NCI-H526 treated with DMSO at 0.1 percent for 48 hours (cell line): ENCODE measurements at regions not wholly inside any gene's neighbourhood (a gene's known extent, or its start where the extent isn't known, plus 50 kb on each side); places are given as distances from the start of the nearest gene placed in this dataset.
A peak's percentile ranks its signal among the peaks of the same experiment; 100 is the strongest.
"Not testable (repeated sequence)": the region's sequence is repeated elsewhere in the genome, so short reads cannot be mapped to it uniquely, and the experiment has no call there.

ENCODE experiments used
- DNase-seq: peaks from one replicate; lab custom pipeline; 2025; lab: John Stamatoyannopoulos, UW

DNA sequence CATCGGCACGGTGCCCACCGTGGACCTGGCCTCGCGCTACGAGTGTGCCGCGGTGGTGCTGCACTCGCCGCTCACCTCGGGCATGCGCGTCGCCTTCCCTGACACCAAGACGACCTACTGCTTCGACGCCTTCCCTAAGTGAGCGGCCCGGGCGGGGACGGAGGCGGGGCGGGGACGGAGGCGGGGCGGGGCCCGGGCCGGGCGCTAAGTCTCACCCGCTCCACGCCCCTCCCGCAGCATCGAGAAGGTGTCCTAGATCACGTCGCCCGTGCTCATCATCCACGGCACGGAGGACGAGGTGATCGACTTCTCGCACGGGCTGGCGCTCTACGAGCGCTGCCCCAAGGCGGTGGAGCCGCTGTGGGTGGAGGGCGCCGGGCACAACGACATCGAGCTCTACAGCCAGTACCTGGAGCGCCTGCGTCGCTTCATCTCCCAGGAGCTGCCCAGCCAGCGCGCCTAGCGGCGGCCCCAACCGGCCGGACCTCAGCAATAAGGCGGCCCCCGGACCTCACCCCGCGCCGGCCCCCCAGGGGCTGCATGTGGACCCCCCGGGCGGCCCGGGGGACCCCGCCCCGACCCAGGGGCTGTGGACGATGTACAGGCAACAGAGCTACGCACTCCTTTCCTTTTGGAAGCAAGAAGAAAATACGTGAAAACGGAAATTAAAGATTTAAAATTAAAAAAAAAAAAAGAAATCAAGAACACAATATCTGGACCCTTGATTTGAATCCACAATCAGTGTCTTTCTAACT, 198.8 kb downstream of the USP22 start:
- DNase-seq = peak; percentile 14

DNA sequence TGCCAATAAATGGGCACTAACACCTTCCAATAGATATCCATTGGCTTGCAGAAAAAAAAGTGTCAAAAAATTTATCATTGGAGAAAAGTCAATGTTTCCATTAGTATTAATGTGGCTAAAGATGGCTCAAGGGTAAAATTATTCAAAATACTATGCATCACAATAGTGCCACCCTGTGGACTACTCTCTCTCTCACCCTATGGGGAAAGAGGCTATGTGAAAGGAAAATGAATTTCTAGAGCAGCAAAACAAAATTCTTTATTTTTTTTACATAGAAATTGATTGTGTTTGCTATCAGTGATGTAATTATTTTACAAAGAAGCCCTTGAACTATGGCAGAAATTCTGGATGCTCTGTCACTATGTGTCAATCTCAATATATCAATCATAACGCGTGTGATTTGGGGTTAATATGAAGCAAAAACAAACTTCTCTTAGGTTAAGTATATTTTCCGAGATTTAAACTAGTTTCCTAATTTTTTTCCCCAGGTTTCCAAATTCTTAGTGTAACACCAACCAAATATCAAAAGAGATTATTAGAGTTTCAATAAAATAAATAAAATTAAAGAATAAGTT, 193.9 kb downstream of the USP22 start:
- not testable (repeated sequence) for DNase-seq

DNA sequence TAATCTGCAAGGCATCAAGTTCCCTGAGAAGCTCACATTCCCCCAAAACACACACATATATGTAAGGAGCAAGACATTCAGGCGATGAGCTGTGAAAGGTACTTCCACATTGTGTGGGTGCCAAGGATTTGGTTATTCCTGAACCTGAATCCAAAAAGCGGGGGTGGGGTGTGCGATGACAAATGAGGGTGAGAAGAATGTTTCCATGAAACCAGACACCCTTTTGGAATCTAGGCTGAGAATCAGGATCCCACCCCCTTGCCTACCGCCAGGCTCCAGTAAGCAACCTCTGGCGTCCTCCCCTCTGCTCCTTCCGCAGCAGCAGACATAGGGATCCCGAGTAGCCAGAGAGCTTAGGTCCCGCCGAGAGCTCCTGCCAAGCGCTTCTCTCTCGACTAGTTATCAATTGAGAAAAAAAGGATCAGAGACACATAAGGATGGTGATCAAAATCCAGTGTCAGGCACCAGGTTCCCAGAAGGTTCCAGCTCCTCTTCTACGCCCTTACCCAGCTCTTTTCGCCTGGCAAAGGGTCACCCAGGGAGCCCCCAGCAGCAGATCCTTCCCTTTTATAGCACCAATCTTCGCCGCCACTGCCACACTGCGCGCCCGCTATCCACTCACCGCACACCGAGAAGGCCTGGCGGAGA, 191.1 kb downstream of the USP22 start:
- not testable (repeated sequence) for DNase-seq

DNA sequence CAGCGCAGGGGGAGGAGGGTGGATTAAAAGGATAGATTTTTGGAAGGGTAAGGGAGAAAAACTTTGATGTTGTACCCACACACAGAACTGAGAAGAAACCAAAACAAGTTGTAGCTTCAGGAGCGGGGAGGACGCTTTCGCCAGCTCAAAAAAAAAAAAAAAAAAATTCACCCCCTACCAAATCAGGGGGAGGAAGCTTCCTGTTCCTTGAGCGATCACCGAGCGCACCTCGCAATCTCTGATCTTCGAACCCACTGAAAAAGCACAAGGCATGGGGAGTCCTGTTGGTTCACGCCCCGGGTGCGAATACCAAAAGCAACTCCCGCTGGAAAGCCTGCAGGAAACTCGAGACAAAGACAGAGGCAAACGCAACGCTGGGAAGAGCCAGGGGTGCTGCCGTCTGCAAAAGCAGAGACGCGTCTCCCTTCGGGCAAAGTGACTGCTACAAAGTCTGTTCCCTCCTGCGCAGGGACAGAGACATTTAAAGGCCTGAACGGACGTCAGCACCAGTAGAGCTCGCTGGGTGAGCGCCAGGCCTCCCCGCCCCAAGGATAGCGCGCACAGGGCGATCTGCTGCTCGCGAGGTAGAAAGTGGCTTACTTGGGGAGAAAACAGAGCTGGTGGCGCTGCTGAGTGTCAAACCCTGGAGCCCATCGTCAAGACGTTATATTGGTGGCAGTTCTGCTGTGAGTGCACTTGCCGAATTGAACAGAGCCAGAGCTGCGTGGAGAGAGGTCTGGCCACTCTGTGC, 190.4 kb downstream of the USP22 start:
- peak; percentile 31 for DNase-seq

DNA sequence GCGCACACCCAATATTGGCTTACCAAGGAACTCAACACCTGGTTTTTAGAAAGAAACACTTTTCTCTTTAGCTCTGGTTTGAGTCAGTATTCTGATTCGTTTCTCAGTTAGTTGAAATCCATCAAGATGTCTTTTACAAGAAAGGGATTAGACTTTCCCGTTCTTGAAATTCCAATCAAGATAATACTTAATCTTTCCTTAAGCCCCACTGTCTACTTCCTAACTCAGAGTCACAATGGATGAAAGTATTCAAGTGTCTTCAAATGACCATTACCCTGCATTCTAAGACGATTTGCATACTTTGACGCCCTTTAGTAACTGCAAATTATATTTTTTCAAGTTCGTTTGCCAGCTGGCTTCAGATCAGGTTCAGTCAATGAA, 189.8 kb downstream of the USP22 start:
- DNase-seq = no peak

DNA sequence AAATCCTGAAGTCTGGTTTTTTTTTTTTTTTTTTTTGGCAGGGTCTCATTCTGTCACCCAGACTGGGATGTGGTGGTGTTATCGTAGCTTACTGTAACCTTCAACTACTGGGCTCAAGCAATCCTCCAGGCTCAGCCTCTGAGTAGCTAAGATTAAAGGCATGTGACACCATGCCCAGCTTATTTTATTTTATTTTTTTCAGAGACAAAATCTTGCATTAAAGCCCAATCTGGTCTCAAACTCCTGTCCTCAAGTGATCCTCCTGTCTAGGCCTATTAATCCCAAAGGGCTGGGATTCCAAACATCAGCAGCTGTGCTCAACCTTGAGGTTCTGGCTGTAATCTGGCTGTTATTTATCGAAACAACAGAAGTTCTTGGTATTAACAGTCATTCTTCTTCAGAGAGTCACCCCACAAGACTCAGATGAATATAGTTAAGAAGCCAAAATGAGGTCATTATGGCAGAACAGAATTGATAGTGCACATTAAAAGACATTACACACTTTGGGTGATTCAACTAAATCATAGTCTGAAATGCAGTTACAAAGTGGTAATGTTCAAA, 186.8 kb downstream of the USP22 start:
- not testable (repeated sequence) for DNase-seq

DNA sequence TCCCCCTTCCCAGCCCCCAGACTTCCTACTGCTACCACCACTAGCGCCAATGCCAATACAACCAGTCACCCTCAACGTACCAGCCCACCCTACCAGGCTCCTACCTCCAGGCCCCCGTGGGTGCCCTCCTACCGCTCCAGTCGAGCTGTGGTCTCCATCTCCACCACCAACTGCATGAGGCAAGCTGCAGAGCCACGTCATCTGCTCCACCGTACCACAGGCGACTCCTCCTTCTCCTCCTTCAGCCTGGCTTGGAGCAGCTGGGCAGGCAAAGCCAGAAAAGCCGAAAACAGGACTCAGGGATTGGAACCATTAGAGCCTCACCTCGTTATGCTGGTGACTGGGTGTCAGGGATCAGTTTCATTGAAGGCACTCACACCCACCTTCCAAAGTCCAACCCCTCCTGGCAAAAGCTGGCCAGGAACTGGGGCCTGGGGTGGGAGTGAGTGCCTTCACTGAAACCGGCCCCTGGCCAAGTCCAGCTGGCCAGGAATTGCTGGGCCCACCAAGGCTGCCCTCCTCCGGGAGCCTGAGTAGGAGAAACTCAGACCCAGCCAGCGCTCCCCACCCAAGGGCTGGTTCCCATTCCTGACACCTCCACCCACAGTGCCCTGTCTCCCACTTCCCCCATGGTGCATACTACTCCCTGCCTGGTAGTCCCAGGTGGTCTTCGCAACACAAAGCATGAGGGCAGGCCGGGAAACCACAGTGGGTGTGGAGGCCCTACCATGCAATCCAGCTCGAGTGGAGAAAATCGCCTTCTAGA, 176.2 kb downstream of the USP22 start:
- not testable (repeated sequence) for DNase-seq

DNA sequence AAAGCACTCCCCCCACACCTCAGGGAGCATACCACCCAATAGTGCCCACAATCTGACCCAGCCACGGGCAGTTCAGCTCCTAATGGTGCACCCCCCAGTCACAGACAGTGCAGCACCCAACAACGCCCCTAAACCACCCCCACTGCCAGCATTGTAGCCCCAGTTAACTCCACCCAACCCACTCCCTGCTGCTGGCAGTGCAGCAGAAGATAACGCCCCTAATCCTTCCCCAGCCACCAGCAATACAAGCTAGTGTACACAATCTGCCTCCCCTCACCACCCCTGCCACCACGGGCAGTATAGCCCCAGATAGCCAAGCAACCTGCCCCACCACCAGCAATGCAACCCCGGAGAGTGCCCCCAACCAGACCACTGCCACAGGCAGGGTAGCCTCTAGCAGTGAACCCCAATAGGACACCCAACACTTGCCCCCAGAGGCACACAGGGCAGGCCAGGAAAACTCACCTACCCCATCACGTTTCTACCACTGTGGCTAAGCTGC, 175.3 kb downstream of the USP22 start:
- not testable (repeated sequence) for DNase-seq

DNA sequence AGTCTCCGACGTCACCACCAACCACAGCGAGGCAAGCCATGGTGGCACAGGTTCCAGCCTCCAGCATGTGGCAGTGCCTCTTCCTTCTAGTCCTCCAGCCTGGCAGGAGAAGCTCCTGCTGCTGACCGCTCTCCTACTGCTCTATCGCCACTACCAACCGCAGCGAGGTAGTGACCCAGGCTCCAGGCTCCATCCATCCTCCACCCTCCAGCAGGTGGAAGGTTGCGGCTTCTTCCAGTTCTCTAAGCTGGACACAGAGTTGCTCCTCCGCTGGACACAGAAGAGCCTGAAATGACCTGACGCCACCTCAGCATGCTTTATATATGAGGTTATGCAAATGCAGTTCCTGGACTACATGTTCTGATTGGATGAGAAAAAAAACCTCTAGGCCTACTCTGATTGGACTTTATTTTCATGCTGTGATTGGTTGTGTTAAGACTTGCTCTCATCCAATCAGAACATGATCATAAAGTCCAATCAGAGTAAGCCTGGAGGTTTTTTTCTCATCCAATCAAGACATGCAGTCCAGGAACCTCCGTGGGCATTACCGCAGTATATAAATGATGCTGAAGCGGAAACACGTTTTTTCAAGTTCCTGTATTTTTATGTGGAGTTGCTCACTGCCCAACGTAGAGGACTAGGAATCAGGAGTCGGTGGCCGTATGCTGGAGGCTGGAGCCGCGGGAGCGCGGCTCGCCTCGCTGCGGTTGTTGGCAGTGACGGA, 174.7 kb downstream of the USP22 start:
- not testable (repeated sequence) for DNase-seq

DNA sequence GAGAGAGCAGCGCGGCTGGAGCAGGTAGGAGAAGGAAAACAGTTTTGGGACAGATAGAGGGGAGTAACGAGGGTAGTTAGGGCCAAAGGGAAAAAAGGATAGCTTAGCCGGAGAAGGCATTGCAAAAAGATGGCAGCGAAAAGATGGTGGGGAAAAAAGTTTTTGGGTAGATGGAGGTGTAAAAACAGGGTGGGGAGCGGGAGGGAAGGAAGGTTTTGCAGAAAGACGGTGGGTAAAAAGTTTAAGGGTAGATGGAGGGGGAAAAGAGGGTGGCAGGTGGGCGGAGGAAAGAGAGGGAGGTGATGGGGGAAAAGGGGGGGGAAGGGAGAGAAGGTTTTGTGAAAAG, 174.2 kb downstream of the USP22 start:
- DNase-seq = not testable (repeated sequence)

DNA sequence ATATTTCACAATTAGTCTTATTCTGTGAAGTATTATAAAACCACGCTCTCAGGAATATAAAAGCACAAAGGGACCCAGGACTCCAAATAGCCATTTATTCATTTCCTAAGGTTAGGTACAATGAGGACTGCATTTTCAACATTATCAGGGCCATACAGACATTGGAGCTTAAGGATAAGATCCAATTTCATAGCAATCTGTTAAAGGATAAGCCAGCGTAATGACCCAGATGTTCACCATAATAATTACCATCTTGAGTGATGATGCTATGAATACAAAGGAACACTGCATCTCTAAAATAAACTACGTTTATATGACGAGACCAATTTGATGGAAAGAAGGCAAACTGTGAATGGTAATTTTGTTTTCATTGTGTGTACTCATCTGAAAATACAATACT, 169.6 kb downstream of the USP22 start:
- not testable (repeated sequence) for DNase-seq

DNA sequence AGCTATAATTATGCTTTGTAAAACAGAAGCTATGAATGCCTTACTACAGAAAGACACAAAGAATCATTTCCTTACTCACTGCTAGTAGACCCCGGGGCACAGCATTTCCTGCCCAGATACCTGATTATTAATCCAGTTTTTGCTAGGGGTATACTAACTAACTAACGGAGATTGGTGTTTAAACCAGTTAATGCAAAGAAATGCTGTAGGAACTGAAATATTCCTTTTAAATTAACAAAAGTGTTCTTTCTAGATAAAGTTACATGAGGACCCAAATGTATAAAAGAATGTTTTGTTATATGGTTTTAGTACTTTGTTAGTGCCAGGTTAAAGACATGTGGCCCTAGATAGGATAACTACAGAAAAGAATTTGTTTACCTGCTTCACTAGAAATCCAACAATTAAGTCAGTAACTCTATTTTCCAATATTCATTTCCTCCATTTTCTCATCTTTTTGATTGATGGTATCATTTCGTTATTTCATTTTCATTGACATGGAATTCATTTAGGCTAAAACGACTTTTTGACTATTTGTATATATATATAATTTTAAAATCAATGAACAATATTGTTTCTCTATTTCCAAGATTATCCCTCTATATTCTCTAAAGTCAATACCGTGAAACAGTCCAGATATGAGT, 169.0 kb downstream of the USP22 start:
- DNase-seq = not testable (repeated sequence)

DNA sequence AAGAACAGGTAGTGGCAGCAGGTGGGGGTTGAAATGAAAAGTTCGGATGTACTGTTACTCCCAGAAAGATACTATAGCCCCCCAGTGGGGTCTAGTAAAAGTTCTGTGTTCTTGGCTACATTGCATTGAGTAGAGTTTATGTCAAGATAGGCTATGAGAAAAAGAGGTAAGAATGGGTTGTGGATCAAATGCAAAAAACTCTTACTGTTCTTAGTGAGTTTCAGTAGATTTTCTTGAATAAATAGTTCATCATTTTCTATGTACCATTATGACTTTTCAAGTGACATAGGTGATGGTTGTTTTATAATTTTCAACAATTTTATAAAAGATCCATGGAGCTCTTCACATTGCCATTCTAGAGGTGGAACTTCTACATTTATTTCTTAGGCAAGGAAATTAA, 165.4 kb downstream of the USP22 start:
- not testable (repeated sequence) for DNase-seq

DNA sequence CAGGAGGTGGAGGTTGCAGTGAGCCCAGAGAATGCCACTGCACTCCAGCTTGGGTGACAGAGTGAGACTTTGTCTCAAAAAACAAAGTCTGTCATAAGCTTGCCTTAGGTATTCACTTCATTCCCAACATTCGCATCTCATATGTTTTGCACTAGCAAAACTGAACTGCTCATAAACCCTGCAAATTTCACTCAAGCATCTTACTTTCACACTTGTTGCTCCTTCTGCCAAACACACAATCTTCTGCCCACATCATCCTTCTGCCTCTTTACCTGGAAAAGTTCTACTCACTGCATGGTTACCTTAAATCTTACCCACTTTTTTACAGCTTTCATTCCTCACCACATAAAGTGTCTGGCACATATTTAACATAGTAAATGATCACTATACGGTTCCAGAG, 152.5 kb downstream of the USP22 start:
- no peak for DNase-seq

DNA sequence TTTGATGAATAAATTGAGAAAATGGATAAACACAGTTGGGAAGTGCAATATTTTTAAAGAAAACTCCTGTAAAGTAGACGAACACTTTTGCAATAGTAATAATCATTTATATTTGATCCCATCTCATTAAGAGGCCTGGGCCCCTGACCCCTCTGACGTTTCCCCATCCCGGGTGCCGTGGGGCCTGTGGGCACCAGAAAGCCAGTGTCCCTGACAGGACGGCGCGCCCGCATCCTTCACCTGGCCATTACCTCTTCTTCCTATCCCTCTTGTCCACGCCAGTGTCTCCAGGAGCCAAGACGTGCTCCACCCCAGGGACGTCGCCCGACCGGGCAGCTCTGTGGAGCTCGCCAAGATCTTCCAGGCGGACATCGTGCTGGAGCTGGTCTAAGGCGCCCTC, 147.4 kb downstream of the USP22 start:
- DNase-seq = not testable (repeated sequence)

DNA sequence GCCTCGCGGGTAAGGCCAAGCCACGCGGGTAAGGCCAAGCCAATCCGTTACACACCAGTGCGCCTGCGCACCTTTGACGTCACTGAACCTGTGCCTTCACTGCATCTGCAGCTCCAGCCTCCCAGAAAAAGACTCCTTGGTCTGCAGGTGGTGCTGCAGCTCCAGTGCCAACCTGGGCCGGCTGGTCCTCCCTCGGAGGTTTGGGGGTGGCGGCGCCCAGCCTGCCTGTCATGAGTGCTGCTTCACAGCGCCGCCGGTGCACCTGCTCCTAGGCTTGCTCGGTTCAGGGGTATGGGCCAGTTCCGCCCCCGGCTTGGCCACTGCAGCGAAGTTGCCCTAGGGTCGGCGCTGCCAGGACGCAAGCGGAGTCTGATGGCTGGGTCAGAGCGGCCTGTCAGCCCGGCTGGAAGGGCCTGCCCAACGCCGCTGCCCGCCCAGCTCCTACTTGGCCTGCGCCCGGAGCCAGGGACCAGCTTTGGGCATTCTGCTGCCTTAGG, 146.6 kb downstream of the USP22 start:
- no peak for DNase-seq

DNA sequence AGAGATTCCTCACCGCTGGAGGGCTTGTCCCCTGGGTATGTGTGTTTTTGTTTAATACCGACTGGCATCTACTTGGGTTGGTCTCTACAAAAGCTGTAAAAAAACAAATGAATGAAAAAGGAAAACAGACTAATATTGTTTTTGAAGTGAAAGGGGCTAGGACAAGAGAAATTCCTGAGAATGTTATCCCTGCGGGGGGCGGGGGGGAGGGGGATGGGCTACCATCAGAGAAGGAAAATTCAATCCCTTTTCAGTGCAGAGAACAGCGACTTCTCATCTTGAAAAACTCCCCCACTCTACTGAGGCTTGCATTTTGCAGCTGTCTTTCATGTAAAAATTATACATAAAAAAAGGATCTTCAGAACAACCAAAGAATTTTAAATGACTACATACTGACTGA, 144.1 kb downstream of the USP22 start:
- not testable (repeated sequence) for DNase-seq

DNA sequence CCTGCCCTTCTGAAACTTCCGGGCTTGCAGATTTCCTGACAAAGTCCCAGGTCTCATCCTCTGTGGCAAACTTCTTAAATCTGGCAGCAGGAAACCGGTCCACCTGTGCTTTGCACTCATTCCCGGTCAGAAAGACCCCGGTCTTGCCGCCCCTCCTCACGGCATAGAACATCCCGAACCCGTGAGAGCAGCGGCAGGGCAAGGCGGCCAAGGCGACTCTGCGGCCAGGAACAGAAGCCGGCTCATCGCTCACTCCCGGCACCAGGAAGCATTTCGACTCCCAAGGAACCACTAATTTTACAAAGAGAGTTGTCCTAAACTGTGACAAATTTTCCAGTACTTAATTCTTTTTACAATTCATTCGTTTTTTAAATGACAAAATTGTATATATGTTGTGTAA, 140.3 kb downstream of the USP22 start:
- not testable (repeated sequence) for DNase-seq

DNA sequence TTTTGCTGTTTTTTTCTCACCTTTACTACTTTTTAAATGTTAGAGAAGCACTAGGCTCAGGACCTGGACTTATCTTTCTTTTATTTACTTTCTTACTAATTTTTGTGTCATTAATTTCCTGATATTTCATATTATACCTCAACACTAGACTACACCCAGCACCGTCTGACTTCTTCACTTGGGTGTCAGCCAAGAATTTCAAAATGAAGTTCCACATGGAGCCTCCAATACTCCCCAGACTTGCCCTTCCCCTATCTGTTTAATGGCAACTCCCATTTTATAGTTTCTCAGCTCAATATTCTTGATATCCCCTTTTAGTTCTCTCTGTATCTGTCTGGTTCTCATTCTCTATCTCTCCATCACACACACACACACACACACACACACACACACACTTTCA, 139.3 kb downstream of the USP22 start:
- DNase-seq = not testable (repeated sequence)
